Endothelial cell of umbilical vein (primary cell): ENCODE measurements at regions not wholly inside any gene's neighbourhood (a gene's known extent, or its start where the extent isn't known, plus 50 kb on each side); places are given as distances from the start of the nearest gene placed in this dataset.

Experiments used
- EZH2 ChIP-seq: IDR thresholded peaks from 2 replicates; pipeline ENCODE4 v1.6.1; 2012; ENCODE audit warnings: borderline replicate concordance, low read depth, mild to moderate bottlenecking, moderate library complexity, low read length, inconsistent platforms; ENCODE audit not compliant: severe bottlenecking
- FOS ChIP-seq: IDR thresholded peaks from 2 replicates; pipeline ENCODE4 v1.6.1; 2011; ENCODE audit warnings: mild to moderate bottlenecking, low read length, moderate library complexity, borderline replicate concordance; ENCODE audit not compliant: insufficient read depth
- MAX ChIP-seq: IDR thresholded peaks from 2 replicates; pipeline ENCODE4 v1.6.1; 2011; ENCODE audit not compliant: insufficient read depth, insufficient read length
- TF ChIP-seq, protein P1 (sequence below), 2 donors: IDR thresholded peaks; 1 replicate in 1 of 2; 2 replicates in 1 of 2; pipeline ENCODE4 v1.5.1; 2011; ENCODE audit warnings: low read length in 2 of 2, mild to moderate bottlenecking in 2 of 2, moderate library complexity in 2 of 2, control low read depth in 1 of 2, inconsistent platforms in 1 of 2, low read depth in 1 of 2; ENCODE audit not compliant: insufficient read depth in 1 of 2; ENCODE audit errors: extremely low read depth in 1 of 2

DNA sequence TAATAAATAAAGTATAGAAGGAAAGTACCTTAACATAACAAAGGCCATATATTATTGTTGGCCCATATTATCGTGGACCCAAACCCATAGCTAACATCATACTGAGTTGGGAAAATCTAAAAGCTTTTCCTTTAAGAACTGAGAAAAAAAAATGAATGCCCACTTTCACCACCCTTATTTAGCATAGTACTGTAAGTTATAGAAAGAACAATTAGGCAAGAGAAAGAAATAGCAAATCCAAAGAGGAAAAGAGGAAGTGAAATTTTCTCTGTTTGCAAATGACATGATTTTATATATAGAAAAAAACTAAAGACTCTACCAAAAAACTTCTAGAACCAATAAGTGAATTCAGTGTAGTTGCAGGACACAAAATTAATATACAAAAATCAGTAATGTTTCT, 1854.6 kb downstream of the PCDH7 start:
- TF ChIP-seq, protein P1, sequence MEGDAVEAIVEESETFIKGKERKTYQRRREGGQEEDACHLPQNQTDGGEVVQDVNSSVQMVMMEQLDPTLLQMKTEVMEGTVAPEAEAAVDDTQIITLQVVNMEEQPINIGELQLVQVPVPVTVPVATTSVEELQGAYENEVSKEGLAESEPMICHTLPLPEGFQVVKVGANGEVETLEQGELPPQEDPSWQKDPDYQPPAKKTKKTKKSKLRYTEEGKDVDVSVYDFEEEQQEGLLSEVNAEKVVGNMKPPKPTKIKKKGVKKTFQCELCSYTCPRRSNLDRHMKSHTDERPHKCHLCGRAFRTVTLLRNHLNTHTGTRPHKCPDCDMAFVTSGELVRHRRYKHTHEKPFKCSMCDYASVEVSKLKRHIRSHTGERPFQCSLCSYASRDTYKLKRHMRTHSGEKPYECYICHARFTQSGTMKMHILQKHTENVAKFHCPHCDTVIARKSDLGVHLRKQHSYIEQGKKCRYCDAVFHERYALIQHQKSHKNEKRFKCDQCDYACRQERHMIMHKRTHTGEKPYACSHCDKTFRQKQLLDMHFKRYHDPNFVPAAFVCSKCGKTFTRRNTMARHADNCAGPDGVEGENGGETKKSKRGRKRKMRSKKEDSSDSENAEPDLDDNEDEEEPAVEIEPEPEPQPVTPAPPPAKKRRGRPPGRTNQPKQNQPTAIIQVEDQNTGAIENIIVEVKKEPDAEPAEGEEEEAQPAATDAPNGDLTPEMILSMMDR (IDR thresholded peaks at IDR 0.05; ENCODE audit: extremely low read depth in 1 of 2, insufficient read depth in 1 of 2, low read depth in 1 of 2, low read length in 2 of 2): no peak
- TF ChIP-seq FOS (no peak), EZH2 (no peak), MAX (no peak)
